ENCODE measurements at regions not wholly inside any gene's neighbourhood (a gene's known extent, or its start where the extent isn't known, plus 50 kb on each side); places are given as distances from the start of the nearest gene placed in this dataset.
"Not testable (repeated sequence)": the region's sequence is repeated elsewhere in the genome, so short reads cannot be mapped to it uniquely, and the experiment has no call there.

GRCh38 chr12:4152145-4152795, 121.3 kb upstream of the CCND2 start:
- Mint-ChIP-seq H3K36me3 (no peaks in the 10 kb centered on the region), H3K4me1 (peaks cover 44 to 77% (median 63%) of the 10 kb centered on the region in 3 donors), H3K27me3 (no peaks in the 10 kb centered on the region), H3K9me3 (no peaks in the 10 kb centered on the region), H3K4me3 (peak overlapping the region in 1 of 7 donors; percentile 61), H3K27ac (peak overlapping the region; percentile 6 to 96 (median 63))
- POLR2A ChIA-PET = no interaction called here
- no peak for DNase-seq
- H3K4me3 ChIP-seq (ENCODE audit: low read length) = no peak overlapping the region
- H3K36me3 ChIP-seq (ENCODE audit: insufficient read depth, low read length) = no peaks in the 10 kb centered on the region
- no peaks in the 10 kb centered on the region for H3K9me3 ChIP-seq (ENCODE audit: low read length)
- CTCF ChIA-PET = interaction anchor here (1.2 kb wide), 1 partner anchor 13 kb away, joined by 3 read pairs; no protein-coding TSS in a partner anchor
- H3K4me1 ChIP-seq (ENCODE audit: insufficient read depth, low read length) = peaks cover 48% of the 10 kb centered on the region
- no peaks in the 10 kb centered on the region for H3K27me3 ChIP-seq (ENCODE audit: insufficient read depth, low read length, poor library complexity, severe bottlenecking)
- H3K27ac ChIP-seq (ENCODE audit: low read depth, low read length) = no peak overlapping the region

- ChIA-PET POLR2A (no interaction called here), CTCF (interaction anchor here (1.2 kb wide), 1 partner anchor 13 kb away, joined by 3 read pairs; no protein-coding TSS in a partner anchor)
- H3K4me1 ChIP-seq (ENCODE audit: insufficient read depth, low read length) = peaks cover 52% of the 10 kb centered on the region
- no peak for DNase-seq
- no peaks in the 10 kb centered on the region for H3K27me3 Mint-ChIP-seq
- H3K9me3 ChIP-seq (ENCODE audit: low read length) = no peaks in the 10 kb centered on the region
- H3K36me3 Mint-ChIP-seq = no peaks in the 10 kb centered on the region
- no peak overlapping the region for H3K4me3 Mint-ChIP-seq
- no peak overlapping the region for H3K4me3 ChIP-seq (ENCODE audit: low read length)
- no peaks in the 10 kb centered on the region for H3K27me3 ChIP-seq (ENCODE audit: insufficient read depth, low read length, poor library complexity, severe bottlenecking)
- H3K27ac Mint-ChIP-seq = peak overlapping the region in 4 of 8 donors; percentile 8 to 79 (median 46)
- peaks cover 50 to 77% (median 70%) of the 10 kb centered on the region in 3 donors for H3K4me1 Mint-ChIP-seq
- no peak overlapping the region for H3K27ac ChIP-seq (ENCODE audit: low read depth, low read length)
- no peaks in the 10 kb centered on the region for H3K9me3 Mint-ChIP-seq
- H3K36me3 ChIP-seq (ENCODE audit: insufficient read depth, low read length) = no peaks in the 10 kb centered on the region
Measured at GRCh38 chr12:4151362-4152121, 122.0 kb upstream of the CCND2 start.

- H3K4me3 Mint-ChIP-seq, DNase-seq: not testable (repeated sequence)
Measured at GRCh38 chr12:4150355-4150754, 123.2 kb upstream of the CCND2 start.

GRCh38 chr12:4148418-4149056, 125.0 kb upstream of the CCND2 start:
- peak in 4 of 5 donors; percentile 16 to 67 (median 40) for DNase-seq
- no peak overlapping the region for H3K4me3 Mint-ChIP-seq
- no peaks in the 10 kb centered on the region for H3K27me3 ChIP-seq (ENCODE audit: insufficient read depth, low read length, poor library complexity, severe bottlenecking)
- peaks cover 54 to 81% (median 74%) of the 10 kb centered on the region in 3 donors for H3K4me1 Mint-ChIP-seq
- H3K27me3 Mint-ChIP-seq = peaks cover 0 to 1% of the 10 kb centered on the region in 2 donors
- H3K36me3 Mint-ChIP-seq = no peaks in the 10 kb centered on the region
- H3K9me3 Mint-ChIP-seq = no peaks in the 10 kb centered on the region
- no peaks in the 10 kb centered on the region for H3K36me3 ChIP-seq (ENCODE audit: insufficient read depth, low read length)
- peaks cover 53% of the 10 kb centered on the region for H3K4me1 ChIP-seq (ENCODE audit: insufficient read depth, low read length)
- H3K27ac ChIP-seq (ENCODE audit: low read depth, low read length) = no peak overlapping the region
- peak overlapping the region in 5 of 8 donors; percentile 19 to 88 (median 41) for H3K27ac Mint-ChIP-seq
- no peak overlapping the region for H3K4me3 ChIP-seq (ENCODE audit: low read length)
- ChIA-PET CTCF (interaction anchor here (1.3 kb wide), 1 partner anchor 11 kb away, joined by 3 read pairs; no protein-coding TSS in a partner anchor), POLR2A (no interaction called here)
- no peaks in the 10 kb centered on the region for H3K9me3 ChIP-seq (ENCODE audit: low read length)

More at GRCh38 chr12:4150355-4150754, 123.2 kb upstream of the CCND2 start:
- H3K36me3 Mint-ChIP-seq; H3K9me3 Mint-ChIP-seq; H3K36me3 ChIP-seq (ENCODE audit: insufficient read depth, low read length); H3K27me3 ChIP-seq (ENCODE audit: insufficient read depth, low read length, poor library complexity, severe bottlenecking); H3K27ac ChIP-seq (ENCODE audit: low read depth, low read length); H3K27ac Mint-ChIP-seq; POLR2A ChIA-PET; H3K4me3 ChIP-seq (ENCODE audit: low read length); H3K27me3 Mint-ChIP-seq; H3K9me3 ChIP-seq (ENCODE audit: low read length): not testable (repeated sequence)
- peaks cover 57 to 82% (median 74%) of the 10 kb centered on the region in 3 donors for H3K4me1 Mint-ChIP-seq
- CTCF ChIA-PET = interaction anchor here (0.7 kb wide), 1 partner anchor 281 kb away, joined by 3 read pairs; no protein-coding TSS in a partner anchor
- H3K4me1 ChIP-seq (ENCODE audit: insufficient read depth, low read length) = peaks cover 57% of the 10 kb centered on the region

- Histone ChIP-seq H3K4me1 (ENCODE audit: insufficient read depth, low read length) (peaks cover 45% of the 10 kb centered on the region), H3K27ac (ENCODE audit: low read depth, low read length) (no peak overlapping the region), H3K36me3 (ENCODE audit: insufficient read depth, low read length) (no peaks in the 10 kb centered on the region), H3K27me3 (ENCODE audit: insufficient read depth, low read length, poor library complexity, severe bottlenecking) (no peaks in the 10 kb centered on the region), H3K4me3 (ENCODE audit: low read length) (no peak overlapping the region), H3K9me3 (ENCODE audit: low read length) (no peaks in the 10 kb centered on the region)
- Mint-ChIP-seq H3K27ac (peak overlapping the region in 5 of 8 donors; percentile 26 to 84 (median 65)), H3K9me3 (no peaks in the 10 kb centered on the region), H3K27me3 (peaks cover 0 to 3% of the 10 kb centered on the region in 2 donors), H3K36me3 (peaks cover 0 to 2% (median 0%) of the 10 kb centered on the region in 3 donors), H3K4me1 (peaks cover 51 to 81% (median 73%) of the 10 kb centered on the region in 3 donors), H3K4me3 (peak overlapping the region in 1 of 7 donors; percentile 5)
- no peak for DNase-seq
- ChIA-PET CTCF (interaction anchor here (0.8 to 1.0 kb wide), 2 partner anchors 18 to 130 kb away, joined by 3 to 5 read pairs; no protein-coding TSS in a partner anchor), POLR2A (no interaction called here)
Measured at GRCh38 chr12:4147031-4147481, 126.5 kb upstream of the CCND2 start.

- Mint-ChIP-seq H3K27ac (peak overlapping the region; percentile 10 to 92 (median 74)), H3K27me3 (peaks cover 0 to 3% of the 10 kb centered on the region in 2 donors), H3K9me3 (no peaks in the 10 kb centered on the region), H3K36me3 (peaks cover 0 to 2% (median 0%) of the 10 kb centered on the region in 3 donors), H3K4me3 (peak overlapping the region in 4 of 7 donors; percentile 1 to 34 (median 11)), H3K4me1 (peaks cover 54 to 78% (median 74%) of the 10 kb centered on the region in 3 donors)
- CTCF ChIA-PET = interaction anchor here (1.1 to 5.8 kb wide), 2 partner anchors 9 to 132 kb away, joined by 4 to 52 read pairs; no protein-coding TSS in a partner anchor
- no peaks in the 10 kb centered on the region for H3K9me3 ChIP-seq (ENCODE audit: low read length)
- POLR2A ChIA-PET = no interaction called here
- H3K4me3 ChIP-seq (ENCODE audit: low read length) = no peak overlapping the region
- DNase-seq = no peak
- no peaks in the 10 kb centered on the region for H3K36me3 ChIP-seq (ENCODE audit: insufficient read depth, low read length)
- H3K4me1 ChIP-seq (ENCODE audit: insufficient read depth, low read length) = peaks cover 41% of the 10 kb centered on the region
- no peaks in the 10 kb centered on the region for H3K27me3 ChIP-seq (ENCODE audit: insufficient read depth, low read length, poor library complexity, severe bottlenecking)
- no peak overlapping the region for H3K27ac ChIP-seq (ENCODE audit: low read depth, low read length)
Measured at GRCh38 chr12:4145990-4146859, 127.3 kb upstream of the CCND2 start.

- ChIA-PET CTCF (interaction anchor here (1.3 to 5.8 kb wide), 7 partner anchors 10 to 133 kb away, joined by 4 to 52 read pairs (median 9); partner anchors contain the start of gene CCND2), POLR2A (interaction anchor here (3.0 kb wide), 1 partner anchor 132 kb away, joined by 15 read pairs; no protein-coding TSS in a partner anchor)
- Mint-ChIP-seq H3K27me3 (peaks cover 0 to 3% of the 10 kb centered on the region in 2 donors), H3K9me3 (no peaks in the 10 kb centered on the region), H3K27ac (peak overlapping the region in 6 of 8 donors; percentile 30 to 83 (median 70)), H3K36me3 (peaks cover 0 to 2% (median 0%) of the 10 kb centered on the region in 3 donors), H3K4me1 (peaks cover 54 to 79% (median 74%) of the 10 kb centered on the region in 3 donors), H3K4me3 (peak overlapping the region in 1 of 7 donors; percentile 86)
- H3K27me3 ChIP-seq (ENCODE audit: insufficient read depth, low read length, poor library complexity, severe bottlenecking) = no peaks in the 10 kb centered on the region
- no peaks in the 10 kb centered on the region for H3K36me3 ChIP-seq (ENCODE audit: insufficient read depth, low read length)
- no peak for DNase-seq
- H3K9me3 ChIP-seq (ENCODE audit: low read length) = no peaks in the 10 kb centered on the region
- no peak overlapping the region for H3K27ac ChIP-seq (ENCODE audit: low read depth, low read length)
- H3K4me3 ChIP-seq (ENCODE audit: low read length) = no peak overlapping the region
- peaks cover 41% of the 10 kb centered on the region for H3K4me1 ChIP-seq (ENCODE audit: insufficient read depth, low read length)
Measured at GRCh38 chr12:4144676-4145075, 128.9 kb upstream of the CCND2 start.

All from CD8-positive, alpha-beta memory T cell (primary cell).